Tibial nerve (tissue), 3 donors: ENCODE measurements at regions not wholly inside any gene's neighbourhood (a gene's known extent, or its start where the extent isn't known, plus 50 kb on each side); places are given as distances from the start of the nearest gene placed in this dataset.

Source experiments
- CTCF ChIP-seq, 5 experiments: fragments of 200-600 bp in 3 of 5; fragments of 450-650 bp in 2 of 5; sonication (generic) in 3 of 5; IDR thresholded peaks; one replicate each; pipeline ENCODE4 v1.5.1; 2016 to 2019; ENCODE audit warnings: antibody characterized with exemption in 5 of 5, mild to moderate bottlenecking in 3 of 5, moderate library complexity in 2 of 5
- POLR2A ChIP-seq, 2 donors: fragments of 450-650 bp; IDR thresholded peaks; one replicate each; pipeline ENCODE4 v1.6.1; 2017; ENCODE audit warnings: antibody characterized with exemption in 2 of 2, mild to moderate bottlenecking in 2 of 2, moderate library complexity in 2 of 2

- TF ChIP-seq POLR2A (IDR thresholded peaks at IDR 0.05), result no peak
- TF ChIP-seq CTCF (IDR thresholded peaks at IDR 0.05), result no peak
Observed at GRCh38 chr1:178607718-178608408, 95.0 kb downstream of the TEX35 start.
